GM13977 (cell line): ENCODE measurements at regions not wholly inside any gene's neighbourhood (a gene's known extent, or its start where the extent isn't known, plus 50 kb on each side); places are given as distances from the start of the nearest gene placed in this dataset.
"Not testable (repeated sequence)": the region's sequence is repeated elsewhere in the genome, so short reads cannot be mapped to it uniquely, and the experiment has no call there.

Source experiments
- DNase-seq: peaks from one replicate; pipeline ENCODE4 v3.0.0; 2012; ENCODE audit warnings: low spot score
- in situ Hi-C: fragments of 300-500 bp; cut with MboI; formaldehyde crosslinking; loops from one replicate; pipeline ENCODE4 v1.12.0; 2022; ENCODE audit warnings: low sequenced_read_pairs, low pct_unique_long_range_greater_than_20kb, mixed read lengths, inconsistent platforms; ENCODE audit not compliant: unreplicated experiment
- TF ChIP-seq, protein P1 (sequence below): IDR thresholded peaks from 2 replicates; pipeline ENCODE4 v1.5.1; 2012; ENCODE audit warnings: mild to moderate bottlenecking, control low read depth; ENCODE audit not compliant: insufficient read depth; ENCODE audit errors: extremely low read depth, missing control alignments

DNA sequence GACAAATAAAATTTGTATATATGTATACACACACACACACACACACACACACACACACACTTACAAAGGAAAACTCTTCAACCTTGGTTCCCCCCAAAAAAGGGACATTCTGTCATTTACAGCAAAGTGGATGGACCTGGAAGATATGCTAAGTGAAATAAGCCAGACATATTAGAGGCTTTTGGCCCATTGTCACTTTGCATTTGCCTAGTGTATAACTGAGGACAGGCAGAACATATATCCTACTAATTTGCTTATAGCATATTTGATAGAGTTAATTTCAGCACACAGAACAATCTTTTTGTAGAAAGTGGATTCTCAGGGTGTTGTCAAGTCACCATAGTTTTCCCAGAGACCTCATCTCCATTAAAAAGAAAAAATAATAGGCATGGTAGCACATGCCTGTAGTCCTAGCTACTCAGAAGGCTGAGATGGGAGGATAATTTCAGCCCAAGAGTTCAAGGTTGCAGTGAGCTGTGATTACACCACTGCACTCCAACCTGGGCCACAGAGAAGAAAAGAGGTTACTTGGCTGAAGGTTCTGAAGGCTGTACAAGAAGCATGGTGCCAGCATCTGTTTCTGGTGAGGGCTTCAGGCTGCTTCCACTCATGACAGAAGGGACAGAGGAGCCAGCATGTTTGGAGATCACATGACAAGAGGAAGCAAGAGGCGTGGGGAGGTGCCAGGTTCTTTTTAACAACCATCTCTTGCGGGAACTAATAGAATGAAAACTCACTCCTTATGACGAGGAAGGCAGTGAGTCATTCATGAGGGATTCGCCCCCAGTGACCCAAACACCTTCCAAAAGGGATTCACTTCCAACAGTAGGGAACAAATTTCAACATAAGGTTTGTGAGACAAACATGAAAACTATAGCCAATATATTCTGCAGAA lies 135.6 kb downstream of the TMEM168 start:
- DNase-seq, result no peak
- in situ Hi-C loops, result no loop called here
- TF ChIP-seq, protein P1, sequence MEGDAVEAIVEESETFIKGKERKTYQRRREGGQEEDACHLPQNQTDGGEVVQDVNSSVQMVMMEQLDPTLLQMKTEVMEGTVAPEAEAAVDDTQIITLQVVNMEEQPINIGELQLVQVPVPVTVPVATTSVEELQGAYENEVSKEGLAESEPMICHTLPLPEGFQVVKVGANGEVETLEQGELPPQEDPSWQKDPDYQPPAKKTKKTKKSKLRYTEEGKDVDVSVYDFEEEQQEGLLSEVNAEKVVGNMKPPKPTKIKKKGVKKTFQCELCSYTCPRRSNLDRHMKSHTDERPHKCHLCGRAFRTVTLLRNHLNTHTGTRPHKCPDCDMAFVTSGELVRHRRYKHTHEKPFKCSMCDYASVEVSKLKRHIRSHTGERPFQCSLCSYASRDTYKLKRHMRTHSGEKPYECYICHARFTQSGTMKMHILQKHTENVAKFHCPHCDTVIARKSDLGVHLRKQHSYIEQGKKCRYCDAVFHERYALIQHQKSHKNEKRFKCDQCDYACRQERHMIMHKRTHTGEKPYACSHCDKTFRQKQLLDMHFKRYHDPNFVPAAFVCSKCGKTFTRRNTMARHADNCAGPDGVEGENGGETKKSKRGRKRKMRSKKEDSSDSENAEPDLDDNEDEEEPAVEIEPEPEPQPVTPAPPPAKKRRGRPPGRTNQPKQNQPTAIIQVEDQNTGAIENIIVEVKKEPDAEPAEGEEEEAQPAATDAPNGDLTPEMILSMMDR, result no peak

DNA sequence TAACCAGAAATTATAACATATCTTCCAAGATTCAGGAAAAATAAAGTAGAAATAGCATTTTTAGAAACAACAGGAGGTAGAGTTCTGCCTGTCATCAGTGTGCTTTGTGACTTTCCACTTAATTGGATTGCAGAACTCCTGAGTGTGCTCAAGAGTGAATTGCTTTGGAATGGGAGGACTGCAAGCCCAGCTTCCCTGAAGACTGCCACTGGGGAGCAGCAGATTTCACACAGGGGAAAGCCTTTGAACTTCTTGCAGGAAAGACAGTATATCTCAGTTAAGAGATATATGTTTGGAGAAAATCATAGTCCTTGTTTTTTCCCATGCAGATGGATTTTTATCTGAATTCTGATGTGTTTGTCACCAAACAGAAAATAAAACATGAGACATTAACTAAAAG lies 124.5 kb downstream of the TMEM168 start:
- no peak for DNase-seq
- in situ Hi-C loops, result no loop called here
- TF ChIP-seq, protein P1, result no peak

DNA sequence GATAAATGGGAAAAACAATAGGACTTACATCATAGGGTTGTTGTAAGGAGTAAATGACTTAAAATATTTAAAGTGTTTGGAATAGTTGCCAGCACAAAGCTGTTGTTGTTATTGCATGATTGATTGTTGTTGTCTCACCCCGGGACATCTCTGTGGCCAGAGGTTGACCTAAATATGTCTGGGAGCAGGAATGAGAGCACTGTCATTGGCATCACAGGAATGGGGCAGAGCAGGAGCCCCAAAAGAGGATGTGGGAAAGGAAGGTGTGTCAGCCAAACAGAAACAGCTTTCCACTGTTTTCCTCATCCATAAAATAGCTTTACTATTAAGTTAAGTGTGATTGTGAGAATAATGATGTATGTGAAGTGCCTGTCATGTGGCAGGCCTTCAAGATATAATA lies 121.6 kb downstream of the TMEM168 start:
- in situ Hi-C loops, result no loop called here
- TF ChIP-seq, protein P1, result no peak
- no peak for DNase-seq

DNA sequence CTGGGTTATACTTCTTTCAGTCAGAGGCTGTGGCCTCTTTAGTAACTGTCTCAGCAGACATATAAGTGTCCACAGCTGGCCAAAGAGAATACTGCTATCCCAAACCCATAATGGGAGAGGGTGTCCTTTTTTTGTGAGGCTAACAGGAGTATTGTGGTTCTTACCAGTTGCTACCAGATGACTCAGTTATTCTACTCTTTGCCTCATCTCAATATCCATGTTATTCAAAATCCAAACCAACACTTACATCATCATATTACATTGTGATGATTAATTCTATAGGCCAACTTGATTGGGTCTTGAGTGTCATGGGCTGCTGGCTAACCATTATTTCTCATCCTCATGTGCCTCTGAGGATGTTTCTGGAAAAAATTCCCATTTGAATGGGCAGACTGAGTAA lies 120.9 kb downstream of the TMEM168 start:
- TF ChIP-seq, protein P1, result no peak
- DNase-seq, result no peak
- in situ Hi-C loops, result no loop called here

DNA sequence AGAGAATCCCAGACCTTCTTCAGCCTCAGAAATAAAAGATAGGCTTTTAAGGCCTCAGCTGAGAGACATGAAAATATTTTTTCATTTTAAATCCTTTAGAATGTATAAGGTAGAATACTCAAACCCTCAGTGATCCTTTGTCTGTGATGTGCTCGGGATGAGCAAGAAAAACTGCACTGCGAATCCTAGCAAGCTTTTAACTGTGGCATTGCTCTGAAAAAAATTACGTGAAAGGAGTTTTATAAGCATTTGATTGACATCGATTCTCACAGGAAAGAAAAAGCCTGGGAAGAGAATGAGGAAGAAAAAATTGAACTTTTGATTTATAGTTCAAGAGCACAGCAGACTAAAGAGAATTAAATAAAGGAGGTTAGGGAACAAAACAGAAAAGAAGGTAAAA lies 120.0 kb downstream of the TMEM168 start:
- TF ChIP-seq, protein P1, result no peak

DNA sequence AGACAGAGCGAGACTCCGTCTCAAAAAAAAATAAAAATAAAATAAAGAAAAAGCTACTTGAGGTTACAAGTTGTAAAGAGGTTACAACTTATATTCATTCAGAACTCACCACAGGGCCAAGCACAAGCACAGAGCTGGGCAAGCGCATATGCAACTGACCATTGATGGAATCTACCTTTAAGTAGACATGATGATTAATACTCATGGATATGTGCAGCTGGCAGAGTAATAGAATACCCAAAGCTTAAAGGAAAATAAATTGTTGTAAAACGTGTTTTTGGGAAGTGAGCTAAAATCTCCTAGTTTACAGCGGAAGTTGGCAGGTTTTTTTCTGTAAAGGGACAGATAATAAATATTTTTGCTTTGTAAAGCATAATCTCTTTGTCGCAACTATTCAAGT lies 111.6 kb downstream of the TMEM168 start:
- in situ Hi-C loops, result no loop called here
- DNase-seq, result no peak

More for the DNA sequence above, 120.0 kb downstream of the TMEM168 start:
- in situ Hi-C loops, result no loop called here
- no peak for DNase-seq

DNA sequence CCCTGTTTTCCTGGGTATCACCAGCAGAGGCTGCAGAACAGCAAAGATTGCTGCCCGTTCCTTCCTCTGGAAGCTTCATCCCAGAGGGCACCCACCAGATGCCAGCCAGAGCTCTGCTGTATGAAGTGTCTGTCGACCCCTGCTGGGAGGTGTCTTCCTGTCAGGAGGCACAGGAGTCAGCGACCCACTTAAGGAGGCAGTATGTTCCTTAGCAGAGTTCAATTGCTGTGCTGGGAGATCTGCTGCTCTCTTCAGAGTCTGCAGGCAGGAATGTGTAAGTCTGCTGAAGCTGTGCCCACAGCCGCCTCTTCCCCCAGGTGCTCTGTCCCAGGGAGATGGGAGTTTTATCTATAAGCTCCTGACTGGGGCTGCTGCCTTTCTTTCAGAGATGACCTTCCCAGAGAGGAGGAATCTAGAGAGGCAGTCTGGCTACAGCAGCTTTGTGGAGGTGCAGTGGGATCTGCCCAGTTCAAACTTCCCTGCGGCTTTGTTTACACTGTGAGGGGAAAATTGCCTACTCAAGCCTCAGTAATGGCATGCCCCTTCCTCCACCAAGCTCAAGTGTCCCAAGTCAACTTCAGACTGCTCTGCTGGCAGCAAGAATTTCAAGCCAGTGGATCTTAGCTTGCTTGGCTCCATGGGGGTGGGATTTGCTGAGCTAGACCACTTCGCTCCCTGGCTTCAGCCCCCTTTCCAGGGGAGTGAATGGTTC lies 100.6 kb downstream of the TMEM168 start:
- in situ Hi-C loops, result not testable (repeated sequence)

More for the DNA sequence above, 111.6 kb downstream of the TMEM168 start:
- TF ChIP-seq, protein P1, result no peak

More for the DNA sequence above, 100.6 kb downstream of the TMEM168 start:
- DNase-seq, result not testable (repeated sequence)
